HG03108 (cell line): ENCODE measurements at regions not wholly inside any gene's neighbourhood (a gene's known extent, or its start where the extent isn't known, plus 50 kb on each side); places are given as distances from the start of the nearest gene placed in this dataset.

Experiments
- ATAC-seq: cut with Tn5 transposase; IDR thresholded peaks from one replicate; pipeline ENCODE4 v1.9.1; 2021; ENCODE audit warnings: moderate library complexity; ENCODE audit not compliant: unreplicated experiment

DNA sequence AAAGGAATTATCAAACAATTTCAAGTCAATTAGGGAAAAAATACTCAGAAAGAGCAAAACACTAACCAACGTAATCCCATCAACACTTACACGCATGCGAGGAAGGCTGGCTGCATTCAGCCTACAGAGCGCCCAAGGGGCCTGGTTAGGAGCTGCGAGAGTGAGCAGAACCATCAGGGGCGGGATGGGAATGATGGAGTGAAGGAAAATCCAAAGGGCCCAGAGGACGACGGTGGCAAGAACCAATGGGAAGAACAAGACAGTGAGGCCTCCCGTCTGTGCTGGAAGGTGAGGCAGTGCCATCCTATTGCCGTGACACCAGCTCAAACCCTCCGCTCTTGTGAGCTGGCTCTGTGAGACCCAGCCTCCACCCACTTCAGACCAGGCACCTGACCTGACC lies 253.0 kb downstream of the IRS2 start:
- no peak for ATAC-seq

DNA sequence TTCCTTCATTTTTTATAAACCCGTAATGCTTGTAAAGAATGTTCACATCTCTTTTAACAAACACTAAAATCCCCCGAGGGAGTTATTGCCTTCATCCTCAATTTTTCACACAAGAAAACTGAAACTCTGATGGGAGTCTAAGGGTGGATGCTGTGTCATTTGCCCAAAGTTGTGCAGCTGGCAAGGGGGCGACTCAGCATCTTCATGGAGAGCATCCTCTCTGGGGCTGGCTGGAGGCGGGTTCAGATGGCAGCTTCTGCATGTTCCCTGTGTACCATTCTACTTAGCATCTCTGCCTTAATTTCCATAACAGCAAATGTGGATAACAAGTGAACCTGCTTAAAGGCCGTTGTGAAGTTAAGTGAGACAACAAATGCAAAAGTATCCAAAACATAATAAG lies 256.4 kb downstream of the IRS2 start:
- no peak for ATAC-seq

DNA sequence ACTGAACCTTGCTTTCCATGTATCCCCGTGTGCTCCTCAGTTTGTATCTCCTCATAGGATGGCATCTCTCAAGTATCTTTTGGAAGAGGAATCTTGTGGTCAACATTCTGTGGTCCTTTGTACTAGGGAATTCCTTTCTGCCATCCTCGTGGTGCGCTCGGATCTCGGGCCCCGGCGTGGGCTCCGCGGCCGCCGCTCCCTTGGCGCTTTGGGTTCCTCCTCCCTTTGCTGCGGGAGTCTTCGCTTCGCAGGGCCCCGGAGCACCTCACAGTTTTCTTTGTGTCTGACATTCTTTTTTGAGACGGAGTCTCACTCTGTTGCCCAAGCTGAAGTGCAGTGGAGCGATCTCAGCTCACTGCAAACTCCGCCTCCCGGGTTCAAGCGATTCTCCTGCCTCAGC lies 264.7 kb downstream of the IRS2 start:
- no peak for ATAC-seq

DNA sequence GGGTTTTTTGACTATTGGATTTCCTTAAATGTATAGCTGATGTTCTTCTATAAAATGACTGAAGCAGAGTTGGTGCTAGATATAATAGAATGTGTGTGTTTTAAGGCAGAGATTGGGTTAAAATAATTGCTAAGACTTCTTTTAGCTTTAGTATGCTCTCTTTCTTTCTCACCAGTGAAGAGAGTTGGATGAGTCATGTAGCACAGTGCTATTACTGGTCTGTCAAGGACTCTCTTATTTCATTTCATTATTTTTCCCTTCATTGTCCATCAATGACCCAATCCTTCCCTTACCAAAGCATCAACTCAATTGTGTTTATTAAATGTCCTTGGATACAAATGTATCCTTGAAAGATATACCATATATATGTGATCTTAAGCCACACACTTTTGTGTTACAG lies 268.9 kb downstream of the IRS2 start:
- ATAC-seq, result no peak

DNA sequence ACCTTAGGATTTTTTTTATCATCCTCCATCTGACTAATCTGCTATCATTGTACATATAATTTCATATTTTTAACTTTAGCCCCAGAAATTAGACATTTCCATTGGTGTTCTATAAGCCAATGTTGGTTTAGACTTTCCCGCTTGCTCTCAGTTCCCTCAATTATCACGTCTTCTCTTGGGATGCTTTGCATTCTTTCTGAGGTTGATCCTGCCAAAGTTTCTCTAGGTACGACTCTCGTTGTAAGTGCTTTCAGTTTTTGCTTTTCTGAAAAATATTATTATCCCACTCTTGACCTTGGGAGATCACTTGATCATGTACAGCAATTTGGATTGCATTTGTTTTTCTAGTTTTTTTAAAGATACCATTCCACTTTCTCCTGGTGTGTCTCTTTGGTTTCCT lies 270.2 kb downstream of the IRS2 start:
- no peak for ATAC-seq

DNA sequence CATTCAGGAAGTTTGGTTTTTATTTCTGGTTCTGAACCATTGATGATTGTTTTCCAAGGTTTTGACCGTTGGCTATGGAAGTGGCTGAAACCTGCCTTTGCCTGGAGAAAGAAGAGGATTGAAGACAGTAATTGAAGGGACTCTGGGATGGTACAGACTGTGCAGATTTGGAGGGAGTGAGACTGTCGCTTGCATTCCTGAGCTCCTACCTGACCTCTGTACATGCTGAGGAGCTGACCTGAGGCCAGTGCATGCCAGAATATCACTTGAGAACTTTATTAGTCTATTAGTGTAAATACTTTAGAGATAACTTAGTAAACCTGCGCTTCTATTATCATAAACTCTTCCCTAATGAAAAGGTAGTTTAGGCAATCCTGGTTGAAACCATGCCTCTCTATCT lies 276.4 kb downstream of the IRS2 start:
- no peak for ATAC-seq

DNA sequence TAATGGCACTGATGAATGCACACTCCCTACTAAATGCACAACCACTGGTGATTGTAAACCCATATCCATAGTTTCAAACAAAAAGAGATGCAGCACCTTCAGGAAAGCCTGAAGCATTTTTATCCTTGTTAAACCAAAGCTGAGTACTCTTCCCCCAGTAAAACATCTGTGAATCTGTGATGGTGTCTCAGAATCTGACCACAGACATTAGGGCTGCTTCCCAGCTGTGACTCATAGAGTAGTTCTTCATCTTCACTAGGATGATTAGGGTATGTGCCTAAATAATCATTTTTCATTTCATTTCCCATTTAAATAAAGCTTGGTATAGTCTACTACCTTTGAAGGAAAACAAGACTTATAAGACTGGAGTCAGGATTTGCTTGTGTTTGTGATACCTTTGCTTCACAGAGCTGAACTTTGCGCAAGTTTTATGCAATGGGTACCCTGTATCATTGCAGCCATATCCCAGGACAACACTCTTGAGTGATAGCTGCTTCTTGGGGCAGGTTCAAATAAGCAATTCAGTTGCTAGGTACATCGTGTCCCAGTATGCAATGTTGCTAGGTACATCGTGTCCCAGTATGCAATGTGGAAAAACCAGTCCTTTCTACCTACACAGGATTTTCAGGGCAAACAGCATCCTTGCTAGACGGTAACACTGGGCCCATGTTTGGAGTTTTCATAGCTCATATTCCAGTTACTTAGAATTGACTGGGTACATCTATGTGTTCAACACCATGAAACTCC lies 277.1 kb downstream of the IRS2 start:
- no peak for ATAC-seq

DNA sequence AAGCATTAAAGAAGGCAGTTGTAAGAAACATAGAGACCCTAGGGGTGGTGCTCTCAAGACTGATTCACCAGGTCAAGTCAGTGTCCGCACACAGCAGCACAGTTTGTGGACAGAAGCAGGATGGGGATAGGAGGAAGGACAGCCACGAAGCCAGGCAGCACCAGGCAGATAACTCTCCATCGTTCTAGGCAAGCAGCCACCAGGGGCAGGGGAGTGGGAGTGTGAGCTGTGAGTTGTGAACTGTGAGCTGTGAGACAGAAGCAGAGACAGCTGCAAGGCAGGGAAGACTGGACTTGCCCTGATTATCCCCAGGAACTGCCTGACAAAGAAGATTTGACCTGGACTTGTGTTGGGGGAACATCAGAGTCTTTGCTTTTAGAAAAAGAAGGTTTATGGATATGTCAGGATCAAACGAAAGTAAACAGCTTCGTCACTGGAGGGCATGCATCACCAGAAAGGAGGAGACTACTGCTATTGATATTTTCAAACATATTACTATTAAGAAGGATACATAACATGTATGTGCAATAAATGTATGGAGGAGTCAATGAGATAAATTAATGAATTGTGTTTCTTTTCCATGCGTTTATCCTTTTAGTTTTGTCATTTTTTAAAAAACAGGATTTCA lies 286.1 kb downstream of the IRS2 start:
- ATAC-seq, result no peak

DNA sequence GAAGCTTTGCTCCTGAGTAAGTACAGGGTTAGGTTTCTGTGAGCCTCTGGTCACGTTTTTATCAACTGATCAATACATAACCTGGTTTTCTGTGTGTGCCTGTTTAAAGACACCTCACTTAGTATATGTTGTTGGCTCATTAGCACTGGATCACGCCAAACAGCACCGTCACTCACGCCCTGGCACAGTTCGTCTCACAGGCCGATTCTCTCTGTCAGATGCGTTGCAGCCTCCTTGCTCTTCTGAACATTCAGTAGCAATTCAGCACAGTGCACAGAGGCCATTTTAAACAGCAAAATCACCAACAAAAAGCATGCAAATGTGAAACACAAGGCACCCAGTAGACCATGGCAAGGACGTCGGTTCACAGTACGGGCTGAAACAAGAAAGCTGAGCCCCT lies 288.5 kb downstream of the IRS2 start:
- ATAC-seq, result no peak

DNA sequence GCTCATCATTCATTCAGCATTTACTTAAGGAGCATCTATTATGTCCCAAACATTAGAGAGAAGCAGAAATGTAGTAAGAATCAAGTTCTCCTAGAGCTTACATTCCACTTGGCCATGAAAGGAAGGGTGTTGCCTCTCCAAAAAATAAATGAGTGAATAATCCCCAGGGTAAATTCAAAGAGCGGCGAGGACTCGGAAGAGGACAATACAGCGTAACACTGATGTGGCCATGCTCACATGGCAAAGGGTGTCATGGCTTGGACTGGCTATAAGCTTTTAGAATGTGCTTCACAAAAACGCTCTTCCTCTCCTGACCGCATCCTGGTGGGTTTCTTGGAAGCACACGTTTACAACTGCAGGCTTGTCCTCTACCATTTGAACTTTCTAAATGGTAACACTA lies 290.2 kb downstream of the IRS2 start:
- no peak for ATAC-seq

DNA sequence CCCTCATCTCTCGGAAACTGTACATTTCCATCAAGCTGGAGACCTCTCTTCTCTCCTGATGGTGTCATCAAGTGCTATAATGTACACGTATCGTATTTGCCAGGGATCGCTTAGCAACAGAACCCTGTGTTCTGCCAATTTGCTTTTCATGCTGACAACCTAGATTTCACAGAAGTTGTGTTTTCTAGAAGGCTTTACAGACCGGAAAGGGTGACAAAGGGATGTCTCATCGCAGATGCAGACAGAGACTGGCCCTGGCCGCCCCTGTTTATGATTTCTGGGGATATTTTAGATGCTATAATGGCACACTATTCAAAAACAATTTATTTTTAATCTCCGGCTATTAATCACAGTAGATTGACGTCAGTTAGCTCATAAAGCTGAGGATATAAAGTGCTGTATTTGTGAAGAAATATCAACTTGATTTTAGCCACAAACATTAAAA lies 291.4 kb downstream of the IRS2 start:
- ATAC-seq, result no peak

DNA sequence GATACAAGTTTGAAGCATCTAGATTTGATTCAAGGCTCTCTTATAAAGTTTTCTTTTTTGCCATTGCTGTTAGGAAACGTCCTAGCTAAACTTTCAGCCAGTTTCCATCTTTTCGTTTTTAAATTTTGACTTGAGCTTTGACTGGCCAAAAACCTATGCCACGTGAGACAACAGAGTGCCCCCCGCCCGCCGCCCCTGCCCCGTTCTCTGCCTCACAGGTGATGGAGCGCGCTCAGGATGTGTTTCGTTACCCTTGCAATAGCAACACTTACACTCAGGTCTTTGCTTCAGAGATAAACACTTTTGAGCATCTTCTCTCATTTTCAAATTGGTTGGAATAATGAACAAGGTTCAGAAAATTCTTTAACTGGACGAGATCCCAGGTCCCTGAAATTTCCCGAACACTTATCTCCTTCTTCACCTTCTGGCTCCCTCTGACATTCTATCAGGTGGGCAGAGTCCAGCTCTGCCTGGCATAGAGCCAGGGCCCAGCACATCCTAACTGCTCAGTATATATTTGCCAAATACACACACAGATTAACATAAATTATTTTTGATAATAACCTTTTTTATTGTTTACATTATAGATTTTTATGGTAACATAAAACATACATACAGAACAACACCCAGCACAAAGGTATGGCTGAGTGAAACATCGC lies 301.1 kb downstream of the IRS2 start:
- ATAC-seq, result no peak

DNA sequence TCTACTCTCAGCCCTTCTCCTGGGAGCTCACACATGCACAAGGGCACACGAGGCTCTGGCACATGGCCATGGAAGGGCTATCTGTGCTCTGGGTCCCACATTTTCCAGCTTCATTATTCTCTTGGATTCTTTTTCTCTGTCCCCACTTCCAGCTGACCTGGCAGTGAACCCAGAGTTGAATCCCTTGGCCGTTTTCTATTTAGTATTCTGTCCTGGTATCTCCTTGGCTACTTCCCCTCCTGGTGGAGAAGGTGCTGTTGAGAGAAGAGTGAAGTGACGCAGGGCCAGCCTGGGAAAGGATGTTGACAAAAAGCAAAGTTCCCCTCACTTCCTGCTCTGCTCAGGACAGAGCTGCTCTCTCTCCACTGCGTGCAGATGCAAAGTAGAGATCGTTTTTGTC lies 303.1 kb downstream of the IRS2 start:
- no peak for ATAC-seq

DNA sequence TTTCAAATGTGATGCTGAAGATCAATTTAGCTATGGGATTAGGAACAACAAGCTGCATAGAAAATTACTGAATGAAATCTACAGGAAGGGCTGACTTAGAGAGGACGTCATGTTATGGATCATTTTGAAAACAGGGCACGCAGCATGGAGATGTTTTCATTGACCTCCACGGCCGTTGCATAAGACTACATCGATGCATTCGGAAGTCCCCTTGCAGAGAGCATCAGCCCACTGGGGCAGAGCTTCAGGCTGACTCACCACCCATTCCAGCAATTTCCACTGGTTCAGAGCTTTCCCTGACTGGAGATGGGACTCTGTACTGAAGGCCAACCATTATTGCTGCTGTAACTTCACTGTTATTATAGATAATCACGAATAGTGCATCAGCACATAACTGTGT lies 305.3 kb downstream of the IRS2 start:
- ATAC-seq, result no peak

DNA sequence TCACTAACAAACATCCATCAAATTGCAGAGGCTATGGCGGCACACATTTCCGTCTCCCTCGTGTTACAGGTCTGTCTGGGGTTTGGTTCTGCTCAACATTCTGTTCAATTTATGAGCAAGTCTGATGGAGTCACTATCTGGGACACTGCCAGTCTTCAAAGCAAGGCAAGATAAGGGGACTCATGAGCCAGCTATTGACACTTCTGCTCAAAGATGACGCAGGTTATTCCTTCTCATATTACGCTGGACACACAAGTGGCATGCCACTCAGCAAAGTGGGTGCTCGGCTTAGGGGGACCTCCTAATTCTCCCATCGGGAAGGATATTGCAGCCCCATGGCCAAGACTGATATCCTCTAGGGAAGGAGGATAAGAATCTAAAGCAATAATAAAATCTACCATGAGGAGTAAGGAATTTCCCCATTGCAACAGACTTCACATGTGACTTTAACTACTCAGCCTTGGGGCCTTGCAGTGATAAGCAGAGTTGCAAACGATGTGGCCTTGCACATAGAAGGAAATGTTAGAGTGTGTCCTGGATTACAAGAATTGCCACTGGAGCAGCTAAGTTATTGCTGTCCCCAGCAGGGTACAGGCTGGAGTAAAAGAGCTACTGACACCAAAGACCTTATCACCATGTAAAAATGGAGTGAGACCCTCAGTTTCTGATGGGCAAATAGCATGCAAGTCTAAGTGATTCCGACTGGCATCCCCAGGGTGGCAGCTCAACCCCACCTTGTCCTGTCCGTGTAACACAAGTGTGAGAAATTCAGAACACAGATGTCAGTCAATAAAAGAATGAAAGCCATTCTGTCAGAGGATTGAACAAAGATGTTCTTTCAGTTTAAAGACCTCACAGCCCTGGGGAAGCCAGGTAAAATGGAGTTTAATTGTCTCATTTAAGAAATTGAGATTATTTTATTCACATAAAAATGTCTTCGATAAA lies 306.1 kb downstream of the IRS2 start:
- ATAC-seq, result no peak

DNA sequence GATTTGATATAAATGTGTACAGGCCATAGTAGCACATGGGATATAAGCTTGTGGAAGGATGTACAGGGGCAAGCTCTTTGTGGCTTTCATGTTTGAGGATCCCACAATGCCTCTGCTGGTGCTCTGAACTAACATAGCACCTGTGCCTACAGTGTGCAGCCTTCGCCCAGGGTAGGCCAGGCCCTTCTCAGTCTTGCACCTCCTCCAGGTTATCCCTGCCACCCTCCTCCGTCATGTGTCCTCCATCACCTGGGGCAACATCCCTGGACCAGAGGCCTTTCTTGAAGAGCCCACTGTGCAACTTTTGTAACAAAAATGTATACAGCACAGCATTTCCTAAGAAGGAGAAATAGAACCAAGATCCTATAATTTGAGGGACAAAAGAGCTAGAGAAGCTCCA lies 306.8 kb downstream of the IRS2 start:
- ATAC-seq, result no peak

DNA sequence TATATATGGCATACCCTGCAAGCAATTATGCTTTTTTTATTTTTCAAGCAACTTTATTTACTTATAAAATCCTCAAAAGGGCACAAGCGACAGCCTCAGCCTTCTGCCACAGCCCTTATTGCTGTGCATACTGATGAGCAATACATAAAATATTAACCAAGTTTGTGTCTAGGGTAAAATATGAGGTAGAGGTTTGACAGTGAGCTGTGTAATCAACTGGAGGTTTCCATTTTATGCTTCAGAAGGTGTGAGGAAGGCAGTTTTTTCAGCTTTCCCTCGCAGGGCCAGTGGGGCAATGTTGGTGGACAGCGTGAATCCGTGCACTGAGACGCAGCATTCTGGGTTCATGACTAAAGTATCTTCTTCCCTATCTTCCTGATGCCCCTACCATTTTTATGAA lies 310.4 kb downstream of the IRS2 start:
- ATAC-seq, result no peak

DNA sequence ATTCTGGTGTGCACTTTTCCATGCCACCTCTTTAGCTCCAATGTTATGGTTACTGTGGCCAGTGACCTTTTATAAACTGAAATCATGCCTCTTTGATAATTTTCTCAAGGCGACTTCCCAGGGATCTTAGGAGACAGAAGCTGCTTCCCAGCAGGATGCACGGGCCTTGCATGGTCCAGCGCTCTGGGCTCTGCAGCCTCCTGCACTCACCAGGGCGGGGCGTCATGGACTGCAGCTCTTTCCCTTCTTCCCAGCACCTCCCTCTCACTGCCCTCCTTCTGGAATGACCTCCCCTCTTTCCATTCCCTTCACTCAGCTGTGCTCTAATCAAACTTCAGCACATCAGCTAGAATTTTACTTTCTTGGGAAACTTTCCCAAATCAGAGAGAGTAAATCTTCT lies 318.3 kb downstream of the IRS2 start:
- no peak for ATAC-seq

DNA sequence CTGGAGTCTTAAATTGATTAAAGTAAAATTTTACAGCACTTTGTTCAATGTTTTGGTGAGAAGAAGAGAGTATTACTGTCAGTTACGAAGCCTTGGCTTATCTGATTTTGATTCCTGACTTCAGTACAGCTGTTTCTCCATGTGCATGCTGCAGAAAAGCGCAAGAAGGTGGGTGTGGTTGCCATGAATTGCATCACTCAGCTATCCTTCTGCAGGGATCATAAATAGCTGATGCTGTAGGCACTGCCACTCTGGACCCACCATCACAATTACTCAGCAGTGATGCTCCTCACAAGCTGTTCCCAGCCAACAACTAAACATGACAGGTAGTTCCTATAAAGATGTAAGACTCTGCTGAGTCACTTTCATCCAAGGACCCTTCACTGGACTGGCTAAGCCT lies 321.2 kb downstream of the IRS2 start:
- no peak for ATAC-seq

DNA sequence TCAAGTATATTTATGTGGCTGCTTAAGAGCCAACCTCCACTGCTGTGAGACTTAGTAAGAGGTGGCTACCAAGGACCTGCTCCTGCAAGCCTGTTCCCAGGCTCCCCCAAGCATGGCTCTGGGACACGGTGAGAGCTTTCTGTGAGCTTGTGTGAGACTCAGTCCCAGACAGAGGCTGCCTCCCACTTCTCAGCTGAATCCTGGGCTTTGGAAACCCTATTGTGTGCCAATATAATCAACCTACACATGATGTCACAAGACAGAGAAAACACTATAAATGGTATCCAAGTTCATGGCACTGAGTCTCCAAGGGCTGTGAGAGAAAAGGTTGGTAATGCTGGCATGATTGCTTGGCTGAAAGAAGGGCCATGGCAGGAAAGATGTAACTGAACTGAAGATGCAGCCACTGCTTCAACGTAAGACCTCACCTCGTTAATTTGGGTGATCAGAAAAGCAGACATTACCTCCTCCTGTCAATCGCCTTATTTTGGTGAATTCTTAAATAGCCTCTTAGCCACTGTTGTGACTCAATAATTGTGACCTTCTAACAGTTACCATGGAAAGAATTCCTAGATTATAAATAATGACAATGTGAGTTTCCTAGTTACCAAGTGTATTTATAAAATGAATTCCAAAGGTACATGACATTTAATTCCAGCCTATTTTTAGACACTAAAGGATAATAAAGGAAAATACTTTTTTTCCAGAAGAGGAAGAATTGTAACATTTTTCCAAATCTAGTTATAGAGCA lies 332.0 kb downstream of the IRS2 start:
- ATAC-seq, result no peak

DNA sequence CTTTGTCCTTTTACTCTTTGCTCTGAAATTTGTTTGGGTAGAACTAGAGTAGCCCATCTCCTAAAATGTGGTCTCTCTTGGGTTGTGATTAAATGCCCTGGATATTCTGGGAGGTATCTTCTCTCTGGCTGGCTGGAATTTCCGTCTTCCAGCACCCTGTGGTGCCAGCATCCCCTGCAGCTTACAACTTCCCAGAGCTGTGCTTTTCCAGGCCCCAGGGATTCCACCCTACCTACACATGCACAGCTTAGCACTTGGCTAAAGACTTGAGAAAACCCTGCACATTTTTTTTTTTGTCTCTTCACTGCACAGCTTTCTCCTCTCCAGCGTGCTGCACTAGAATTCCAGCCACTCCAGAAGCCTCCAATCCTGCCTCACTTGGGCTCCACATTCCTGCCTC lies 334.7 kb downstream of the IRS2 start:
- no peak for ATAC-seq
